Fibroblast of the conjunctiva (primary cell): ENCODE measurements at regions not wholly inside any gene's neighbourhood (a gene's known extent, or its start where the extent isn't known, plus 50 kb on each side); places are given as distances from the start of the nearest gene placed in this dataset.

Experiments
- DNase-seq: peaks from one replicate; pipeline ENCODE4 v3.0.0-alpha.2; 2010; ENCODE audit warnings: low read depth

- no peak for DNase-seq
Measured at GRCh38 chr2:145316496-145316895, 796.6 kb upstream of the ZEB2 start.

GRCh38 chr2:145315053-145315452 lies 795.1 kb upstream of the ZEB2 start:
- no peak for DNase-seq

- DNase-seq = no peak
Measured at GRCh38 chr2:145314119-145314633, 794.3 kb upstream of the ZEB2 start.

GRCh38 chr2:145305889-145306288 lies 786.0 kb upstream of the ZEB2 start:
- no peak for DNase-seq

GRCh38 chr2:145304501-145304900 lies 784.6 kb upstream of the ZEB2 start:
- DNase-seq = no peak

GRCh38 chr2:145303536-145303935 lies 783.6 kb upstream of the ZEB2 start:
- DNase-seq = no peak

GRCh38 chr2:145302886-145303285 lies 783.0 kb upstream of the ZEB2 start:
- no peak for DNase-seq

GRCh38 chr2:145302451-145302850 lies 782.5 kb upstream of the ZEB2 start:
- no peak for DNase-seq

GRCh38 chr2:145299368-145299767 lies 779.4 kb upstream of the ZEB2 start:
- no peak for DNase-seq

- no peak for DNase-seq
Measured at GRCh38 chr2:145292166-145292565, 772.2 kb upstream of the ZEB2 start.

- no peak for DNase-seq
Measured at GRCh38 chr2:145290986-145291385, 771.1 kb upstream of the ZEB2 start.

- no peak for DNase-seq
Measured at GRCh38 chr2:145289946-145290345, 770.0 kb upstream of the ZEB2 start.

- no peak for DNase-seq
Measured at GRCh38 chr2:145288650-145289496, 769.0 kb upstream of the ZEB2 start.

- no peak for DNase-seq
Measured at GRCh38 chr2:145287736-145288135, 767.8 kb upstream of the ZEB2 start.

- DNase-seq = no peak
Measured at GRCh38 chr2:145286716-145287275, 766.9 kb upstream of the ZEB2 start.

GRCh38 chr2:145284551-145284950 lies 764.6 kb upstream of the ZEB2 start:
- DNase-seq = no peak

- DNase-seq = no peak
Measured at GRCh38 chr2:145283131-145283530, 763.2 kb upstream of the ZEB2 start.

GRCh38 chr2:145277922-145278321 lies 758.0 kb upstream of the ZEB2 start:
- DNase-seq = no peak

GRCh38 chr2:145273840-145274239 lies 753.9 kb upstream of the ZEB2 start:
- no peak for DNase-seq

- DNase-seq = no peak
Measured at GRCh38 chr2:145268931-145269330, 749.0 kb upstream of the ZEB2 start.

GRCh38 chr2:145267451-145267850 lies 747.5 kb upstream of the ZEB2 start:
- no peak for DNase-seq

GRCh38 chr2:145265244-145265643 lies 745.3 kb upstream of the ZEB2 start:
- no peak for DNase-seq

GRCh38 chr2:145260674-145261073 lies 740.8 kb upstream of the ZEB2 start:
- no peak for DNase-seq

GRCh38 chr2:145260081-145260480 lies 740.2 kb upstream of the ZEB2 start:
- no peak for DNase-seq
